Stimulated activated CD4-positive, alpha-beta T cell treated with anti-CD3 and anti-CD28 coated beads, Interleukin-15, amount 100 ng/mL, for 1 hour (primary cell): ENCODE measurements at regions not wholly inside any gene's neighbourhood (a gene's known extent, or its start where the extent isn't known, plus 50 kb on each side); places are given as distances from the start of the nearest gene placed in this dataset.

Experiments
- DNase-seq, 2 donors: peaks; one replicate each; pipeline ENCODE4 v3.0.0-alpha.2; 2020; ENCODE audit warnings: low read depth in 1 of 2, low spot score in 1 of 2

- no peak for DNase-seq
Observed at GRCh38 chr1:204819495-204819894, 51.2 kb upstream of the NFASC start.
